ENCODE measurements at regions not wholly inside any gene's neighbourhood (a gene's known extent, or its start where the extent isn't known, plus 50 kb on each side); places are given as distances from the start of the nearest gene placed in this dataset.

- WGBS, 2 experiments (ENCODE audit: insufficient coverage in 1 of 2, insufficient read length in 1 of 2) = 88 to 100% methylated on average over 1 to 4 of the region's 4 CpGs
- no peaks in the 10 kb centered on the region for H3K27me3 ChIP-seq (ENCODE audit: control insufficient read depth, insufficient read depth, low read length, poor library complexity, severe bottlenecking)
- Mint-ChIP-seq H3K36me3 (ENCODE audit: low read depth) (no peaks in the 10 kb centered on the region), H3K4me3 (no peak overlapping the region), H3K9me3 (no peaks in the 10 kb centered on the region), H3K27ac (no peak overlapping the region), H3K4me1 (no peaks in the 10 kb centered on the region), H3K27me3 (ENCODE audit: insufficient read depth) (no peaks in the 10 kb centered on the region)
- no peak overlapping the region for H3K27ac ChIP-seq (ENCODE audit: low read depth, low read length)
- no peaks in the 10 kb centered on the region for H3K9me3 ChIP-seq (ENCODE audit: control insufficient read depth, low read length)
- no peak overlapping the region for H3K4me3 ChIP-seq (ENCODE audit: low read length)
- TF ChIP-seq CTCF (conservative IDR thresholded peaks at IDR 0.05) = no peak
- no peaks in the 10 kb centered on the region for H3K4me1 ChIP-seq (ENCODE audit: control insufficient read depth, insufficient read depth, low read length)
- no peak for DNase-seq
- H3K36me3 ChIP-seq (ENCODE audit: control insufficient read depth, insufficient read depth, low read length) = no peaks in the 10 kb centered on the region
- no peak overlapping the region for H3K9ac ChIP-seq (ENCODE audit: extremely low read depth, low read length, poor library complexity, severe bottlenecking)
Measured at GRCh38 chr12:77122236-77122635, 56.9 kb upstream of the E2F7 start.

GRCh38 chr12:77120156-77121085, 55.1 kb upstream of the E2F7 start:
- TF ChIP-seq CTCF (conservative IDR thresholded peaks at IDR 0.05) = no peak
- Mint-ChIP-seq H3K27ac (no peak overlapping the region), H3K27me3 (ENCODE audit: insufficient read depth) (no peaks in the 10 kb centered on the region), H3K4me1 (no peaks in the 10 kb centered on the region), H3K9me3 (no peaks in the 10 kb centered on the region), H3K4me3 (no peak overlapping the region), H3K36me3 (ENCODE audit: low read depth) (no peaks in the 10 kb centered on the region)
- Histone ChIP-seq H3K4me1 (ENCODE audit: control insufficient read depth, insufficient read depth, low read length) (no peaks in the 10 kb centered on the region), H3K9ac (ENCODE audit: extremely low read depth, low read length, poor library complexity, severe bottlenecking) (no peak overlapping the region), H3K27me3 (ENCODE audit: control insufficient read depth, insufficient read depth, low read length, poor library complexity, severe bottlenecking) (no peaks in the 10 kb centered on the region), H3K36me3 (ENCODE audit: control insufficient read depth, insufficient read depth, low read length) (no peaks in the 10 kb centered on the region), H3K4me3 (ENCODE audit: low read length) (no peak overlapping the region), H3K27ac (ENCODE audit: low read depth, low read length) (no peak overlapping the region), H3K9me3 (ENCODE audit: control insufficient read depth, low read length) (no peaks in the 10 kb centered on the region)
- DNase-seq = no peak
- 100% methylated on average over 1 of the region's 1 CpG; no CpG with 5 or more reads in 1 of the 2 experiments for WGBS, 2 experiments (ENCODE audit: insufficient coverage in 1 of 2, insufficient read length in 1 of 2)

- Mint-ChIP-seq H3K4me3 (no peak overlapping the region), H3K9me3 (no peaks in the 10 kb centered on the region), H3K36me3 (ENCODE audit: low read depth) (no peaks in the 10 kb centered on the region), H3K27ac (no peak overlapping the region), H3K4me1 (no peaks in the 10 kb centered on the region), H3K27me3 (ENCODE audit: insufficient read depth) (no peaks in the 10 kb centered on the region)
- no peak for TF ChIP-seq CTCF (conservative IDR thresholded peaks at IDR 0.05)
- DNase-seq = no peak
- Histone ChIP-seq H3K4me3 (ENCODE audit: low read length) (no peak overlapping the region), H3K27me3 (ENCODE audit: control insufficient read depth, insufficient read depth, low read length, poor library complexity, severe bottlenecking) (no peaks in the 10 kb centered on the region), H3K9ac (ENCODE audit: extremely low read depth, low read length, poor library complexity, severe bottlenecking) (no peak overlapping the region), H3K9me3 (ENCODE audit: control insufficient read depth, low read length) (no peaks in the 10 kb centered on the region), H3K27ac (ENCODE audit: low read depth, low read length) (no peak overlapping the region), H3K36me3 (ENCODE audit: control insufficient read depth, insufficient read depth, low read length) (no peaks in the 10 kb centered on the region), H3K4me1 (ENCODE audit: control insufficient read depth, insufficient read depth, low read length) (no peaks in the 10 kb centered on the region)
- 82 to 88% methylated on average over 2 of the region's 2 CpGs for WGBS, 2 experiments (ENCODE audit: insufficient coverage in 1 of 2, insufficient read length in 1 of 2)
Measured at GRCh38 chr12:77118696-77119095, 53.3 kb upstream of the E2F7 start.
